ENCODE measurements at regions not wholly inside any gene's neighbourhood (a gene's known extent, or its start where the extent isn't known, plus 50 kb on each side); places are given as distances from the start of the nearest gene placed in this dataset.

DNA sequence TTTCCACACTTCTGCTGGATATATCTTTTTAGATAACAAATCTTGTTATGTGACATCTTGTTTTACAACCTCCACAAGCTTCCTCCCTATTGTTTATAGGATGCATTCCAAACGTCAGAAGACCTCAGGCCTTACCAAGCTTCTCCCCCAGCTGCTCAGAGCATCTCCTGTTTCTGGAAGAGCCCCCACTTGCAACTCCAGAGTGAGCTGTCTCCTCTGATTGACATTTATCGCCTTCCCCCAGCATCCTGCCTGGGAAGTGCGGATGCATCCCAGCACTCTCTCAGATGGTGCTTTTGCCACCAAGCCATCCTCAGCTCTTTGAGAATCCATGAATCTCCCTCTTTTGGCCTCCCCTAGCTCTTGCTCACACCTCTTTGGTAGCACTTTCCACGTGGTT lies 123.5 kb downstream of the LRRC70 start:
- DNase-seq = no peak

DNA sequence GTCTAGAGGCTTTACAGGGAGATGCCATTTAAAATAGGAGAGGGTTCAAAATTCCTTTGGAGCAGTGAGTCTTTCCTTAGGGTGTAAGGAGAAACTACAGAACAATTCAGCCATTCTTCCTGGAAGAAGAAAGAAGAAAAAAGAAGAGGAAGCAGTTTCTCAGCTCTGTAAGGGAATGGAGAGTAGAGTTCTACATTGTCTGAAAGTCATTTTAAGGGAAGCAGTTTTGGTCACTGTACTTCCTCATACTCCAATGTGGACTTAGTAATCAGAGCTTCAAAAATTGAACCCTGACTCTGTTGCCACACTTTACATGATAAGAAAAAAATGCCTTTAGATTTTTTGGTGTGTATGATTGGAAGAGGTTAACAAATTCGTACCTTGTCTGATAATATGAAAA lies 122.4 kb downstream of the LRRC70 start:
- DNase-seq = no peak

DNA sequence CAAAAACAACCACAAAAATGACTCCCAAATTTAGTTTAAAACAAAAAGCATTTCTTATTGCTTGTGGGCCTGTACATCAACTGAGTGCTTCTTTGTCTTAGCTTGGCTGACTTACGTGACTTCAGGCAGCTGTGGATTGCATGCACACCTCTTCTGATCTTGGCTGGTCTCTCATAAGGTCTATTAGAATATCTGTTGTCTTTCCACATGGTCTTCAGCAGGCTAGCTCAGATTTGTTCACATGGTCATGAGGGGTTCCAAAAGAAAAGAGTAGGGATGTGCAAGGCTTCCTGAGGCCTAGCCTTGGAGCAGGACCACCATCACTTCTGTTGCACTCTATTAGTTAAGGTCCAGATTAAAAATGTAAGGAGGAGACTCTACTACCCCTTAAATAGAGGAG lies 120.1 kb downstream of the LRRC70 start:
- no peak for DNase-seq

DNA sequence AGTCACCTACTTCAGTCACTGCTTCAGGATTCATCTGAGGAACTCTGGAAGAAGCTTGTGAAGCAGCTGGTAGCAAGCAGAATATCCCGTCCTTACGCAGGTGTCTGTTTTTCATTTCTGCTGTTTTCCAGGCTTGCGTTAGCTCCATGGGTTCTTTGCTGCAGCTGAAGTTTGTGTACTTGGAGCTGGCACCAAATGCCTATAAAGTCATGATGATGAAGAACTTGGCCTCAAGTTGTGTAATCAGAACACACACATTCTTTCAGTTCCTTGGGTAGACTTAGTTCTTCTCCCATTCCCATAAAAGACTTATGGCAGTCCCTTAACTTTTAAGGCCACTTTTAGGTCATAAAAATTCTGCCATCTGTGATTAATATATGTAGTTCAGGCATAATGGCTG lies 116.7 kb downstream of the LRRC70 start:
- DNase-seq = no peak

DNA sequence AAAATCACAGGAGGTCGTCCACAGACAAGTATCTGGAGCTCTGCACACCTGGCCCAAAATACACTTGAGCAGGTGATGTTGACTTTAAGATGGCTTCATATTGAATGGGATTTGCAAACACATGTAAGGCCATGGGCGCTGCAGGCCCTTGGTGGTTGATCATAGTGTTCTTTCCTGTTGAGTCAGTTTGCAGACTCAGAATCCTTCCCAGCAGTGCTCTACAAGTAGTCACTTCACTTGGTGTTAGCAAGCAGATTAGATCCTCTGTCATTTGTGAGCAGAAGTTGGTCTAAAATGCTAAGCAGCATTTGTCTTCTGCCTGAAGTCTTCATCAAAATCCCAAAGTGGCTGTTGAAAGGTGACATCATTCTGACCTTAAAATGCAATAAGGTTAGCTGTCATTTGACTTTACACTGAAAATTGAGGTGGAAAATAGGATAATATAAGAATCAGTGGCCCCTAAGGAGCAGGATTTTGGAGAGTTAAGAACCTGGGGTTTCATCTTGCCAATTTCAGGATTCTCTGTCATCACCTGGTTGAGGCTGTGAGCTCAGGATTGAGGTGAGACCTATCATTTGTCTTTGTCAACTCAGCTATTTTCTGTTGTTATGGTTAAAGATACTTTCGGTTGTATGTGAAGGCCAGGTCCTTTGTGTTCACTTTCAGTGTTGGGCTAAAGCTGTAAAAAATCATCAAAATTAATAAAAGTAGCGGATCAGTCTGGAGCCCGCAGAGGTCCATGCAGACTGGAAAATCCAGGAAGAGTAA lies 114.5 kb downstream of the LRRC70 start:
- DNase-seq = peak; percentile 88

DNA sequence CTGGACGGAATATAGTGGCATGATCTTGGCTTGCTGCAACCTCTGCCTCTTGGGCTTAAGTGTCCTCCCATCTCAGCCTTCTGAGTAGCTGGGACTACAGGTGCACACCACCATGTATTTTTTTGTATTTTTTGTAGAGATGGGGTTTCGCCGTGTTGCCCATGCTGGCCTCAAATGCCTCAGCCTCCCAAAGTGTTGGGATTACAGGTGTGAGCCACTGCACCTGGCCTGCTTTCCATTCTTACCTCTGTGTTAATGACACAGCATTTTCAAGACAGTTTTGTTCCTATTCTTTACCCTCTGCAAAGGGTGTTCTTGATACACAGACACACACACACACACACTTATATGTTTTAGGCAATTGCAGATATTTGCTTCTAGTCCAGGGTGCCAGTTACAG lies 113.3 kb downstream of the LRRC70 start:
- DNase-seq = peak; percentile 92

DNA sequence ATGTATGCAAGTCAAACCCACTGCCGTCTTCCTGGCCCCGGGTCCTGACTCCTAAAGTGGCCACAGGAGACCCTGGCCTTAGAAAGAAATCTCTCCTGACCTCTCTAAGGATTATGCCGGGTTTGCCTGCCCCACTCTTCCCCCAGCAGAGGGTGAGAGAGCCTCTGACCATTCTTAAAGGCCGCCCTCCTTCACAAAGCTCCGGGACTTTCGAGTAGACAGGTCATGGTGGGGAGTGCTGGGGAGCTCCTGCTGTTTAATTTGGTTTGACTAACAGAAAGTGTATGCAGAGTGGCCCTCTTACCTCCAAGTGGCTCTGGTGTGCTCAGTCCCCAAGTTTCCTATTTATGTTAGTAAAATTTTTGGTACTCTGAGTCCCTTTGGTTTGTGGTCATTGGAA lies 111.8 kb downstream of the LRRC70 start:
- peak; percentile 72 for DNase-seq

DNA sequence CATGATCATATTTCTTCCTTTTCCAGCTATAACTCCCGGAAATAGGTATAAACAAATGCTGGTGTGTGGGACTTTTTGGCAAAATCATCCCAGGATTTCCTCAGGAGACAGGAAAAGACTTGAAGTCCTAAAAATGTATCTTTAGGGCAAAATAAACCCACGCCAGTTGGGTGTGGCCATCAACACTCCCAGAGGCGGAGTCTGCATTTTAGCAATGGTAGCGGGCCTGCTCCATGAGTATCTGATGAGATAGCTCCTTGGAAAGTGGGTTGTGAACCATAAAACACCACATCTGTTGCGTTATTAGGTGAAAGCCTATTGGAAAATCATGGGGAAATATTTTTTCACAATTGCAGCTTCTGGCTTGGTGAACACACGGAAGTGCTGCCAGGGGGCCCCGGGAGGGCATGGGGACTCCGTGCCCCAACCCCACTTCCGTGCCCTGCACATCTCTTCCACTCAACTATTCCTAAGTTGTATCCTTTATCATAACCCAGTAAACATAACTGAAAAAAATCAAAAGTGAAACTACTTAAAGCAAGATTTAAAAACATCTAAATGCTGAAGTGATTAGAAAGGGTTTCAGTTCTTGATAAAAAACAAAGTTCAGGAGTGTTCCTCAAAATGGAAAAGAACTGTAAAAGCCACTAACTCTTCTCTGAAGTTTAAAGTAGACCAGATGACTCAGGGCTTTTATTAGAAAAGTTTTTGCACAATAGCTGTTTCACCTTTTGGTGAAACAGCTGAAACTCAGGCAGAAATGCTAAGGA lies 111.2 kb downstream of the LRRC70 start:
- DNase-seq = peak; percentile 87

DNA sequence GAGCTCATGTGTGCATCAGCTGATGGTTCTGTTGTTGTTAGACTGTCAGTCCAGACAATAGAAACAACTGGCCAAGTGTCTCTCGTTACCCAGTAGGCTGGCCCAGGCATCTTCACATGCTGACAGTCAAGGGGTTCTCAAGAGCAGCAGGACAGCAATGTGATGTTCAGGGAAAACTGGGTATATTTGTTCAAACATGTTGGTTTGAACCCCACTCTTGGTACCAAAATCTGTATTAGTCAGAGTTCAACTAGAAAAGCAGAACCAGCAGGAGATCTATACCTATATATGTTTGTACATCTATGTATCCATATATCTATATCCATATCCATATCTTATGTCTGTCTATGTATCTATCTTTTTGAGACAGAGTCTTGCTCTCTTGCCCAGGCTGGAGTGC lies 108.1 kb downstream of the LRRC70 start:
- no peak for DNase-seq

DNA sequence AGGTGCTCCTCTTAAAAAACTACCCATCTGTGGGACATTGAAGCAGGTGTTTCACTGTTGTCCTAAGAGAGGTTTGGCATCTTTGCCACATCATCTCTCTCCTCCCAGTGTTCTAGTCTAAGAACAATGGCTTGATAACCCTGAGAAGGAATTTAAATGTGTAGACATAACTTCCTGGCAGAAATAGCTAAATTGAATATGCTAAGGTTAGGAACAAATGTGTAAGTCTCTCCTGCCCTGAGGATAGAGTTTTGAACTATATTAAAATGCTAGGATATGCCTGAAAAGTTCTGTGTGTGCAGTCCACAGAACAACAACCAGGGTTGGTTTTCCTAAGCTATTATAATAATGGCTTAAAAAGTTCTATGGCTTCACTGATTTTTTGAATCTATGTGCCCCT lies 106.6 kb downstream of the LRRC70 start:
- peak; percentile 39 for DNase-seq

DNA sequence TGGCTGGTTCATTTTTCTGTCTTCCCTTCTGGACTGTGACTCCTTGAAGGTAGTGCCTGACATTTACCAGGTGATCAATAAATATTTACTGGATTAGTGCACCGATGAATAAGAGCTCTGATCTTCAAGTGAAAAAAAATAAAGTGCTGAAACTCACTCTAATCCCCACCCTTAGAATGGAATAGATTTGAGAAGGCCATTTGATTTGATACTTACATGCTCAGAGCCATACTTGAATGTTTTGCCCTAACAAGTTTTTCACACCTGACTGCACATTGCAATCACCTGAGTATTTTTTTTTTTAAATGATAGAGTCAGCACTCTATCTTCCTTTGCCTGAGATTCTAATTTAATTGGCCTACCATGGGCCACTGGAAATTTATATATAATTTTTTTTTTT lies 105.7 kb downstream of the LRRC70 start:
- no peak for DNase-seq

DNA sequence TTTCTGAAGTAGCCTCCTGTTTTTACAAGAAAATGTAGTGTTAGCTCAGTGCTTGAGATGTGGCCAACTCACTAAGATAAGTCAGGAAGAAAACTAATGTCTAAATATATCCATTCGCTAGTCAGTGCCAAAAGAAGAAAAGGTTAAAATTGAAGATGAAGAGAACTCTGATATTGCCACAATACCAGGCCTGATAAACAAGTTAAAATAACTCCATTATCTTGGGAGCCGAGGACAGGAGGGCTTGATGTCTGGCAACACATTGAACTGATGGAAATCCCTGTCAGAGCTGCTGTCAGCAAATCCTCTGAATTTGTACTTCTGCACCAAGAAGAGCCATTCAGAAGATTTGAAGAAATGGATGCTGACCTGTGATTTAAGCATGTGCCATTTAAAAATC lies 103.4 kb downstream of the LRRC70 start:
- no peak for DNase-seq

DNA sequence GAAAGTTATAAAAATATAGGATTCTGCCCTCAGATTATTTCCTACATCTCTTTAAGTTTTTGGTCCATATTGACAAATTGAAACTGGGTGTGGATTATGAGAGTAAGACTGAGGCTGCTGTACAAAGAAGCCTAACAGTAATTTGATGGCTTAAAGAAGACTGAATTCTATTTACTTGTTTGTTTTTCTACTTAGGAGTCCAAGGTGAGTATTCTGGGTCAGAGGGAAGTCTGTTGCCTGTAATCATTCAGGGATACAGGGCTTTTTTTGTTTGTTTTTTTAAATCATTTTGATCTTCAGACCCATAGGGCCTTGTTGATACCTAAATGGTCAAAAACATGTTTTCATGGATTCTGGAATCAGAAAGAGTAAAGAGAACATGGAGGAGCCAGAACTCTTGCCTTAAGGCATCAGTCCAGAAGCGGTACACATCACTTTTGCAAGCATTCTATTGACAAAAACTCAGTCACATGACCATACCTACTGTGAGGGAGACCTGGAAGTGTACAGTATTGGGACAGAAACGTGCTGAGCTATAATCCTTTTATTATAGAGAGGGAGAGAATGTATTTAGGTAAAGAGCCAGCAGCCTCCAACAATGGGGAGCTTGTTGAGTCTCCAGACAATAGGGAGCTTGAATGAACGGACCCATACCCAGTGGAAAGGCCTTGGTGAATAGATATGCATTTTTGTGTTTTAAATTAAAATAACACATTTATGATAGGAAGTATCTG lies 102.7 kb downstream of the LRRC70 start:
- no peak for DNase-seq

DNA sequence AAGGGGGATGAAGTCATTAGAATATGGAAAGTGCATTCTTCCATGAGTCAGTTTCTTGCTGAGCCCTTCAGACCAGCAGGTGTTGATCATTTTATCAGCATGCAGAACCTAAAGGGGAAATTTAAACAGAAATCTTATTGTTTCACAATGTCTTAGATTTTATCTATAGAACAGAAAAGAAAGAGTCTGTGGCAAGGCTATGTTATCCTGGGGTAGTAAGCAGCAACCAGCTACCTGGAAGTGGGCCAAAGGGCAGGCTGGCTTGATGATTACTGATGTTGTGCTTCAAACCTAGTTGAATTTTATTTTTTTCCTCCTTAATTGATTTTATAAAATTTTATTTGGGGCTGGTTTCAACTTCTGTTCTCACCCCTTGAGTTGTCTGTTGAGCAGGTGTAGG lies 101.5 kb downstream of the LRRC70 start:
- peak; percentile 66 for DNase-seq
